ENCODE measurements at regions not wholly inside any gene's neighbourhood (a gene's known extent, or its start where the extent isn't known, plus 50 kb on each side); places are given as distances from the start of the nearest gene placed in this dataset.

GRCh38 chr1:38721816-38722215 is 137.8 kb downstream of the RRAGC start:
- H2AFZ ChIP-seq (ENCODE audit: low read depth, low read length, poor library complexity, severe bottlenecking) = no peak overlapping the region
- RAD21 ChIA-PET (ENCODE audit: low non-redundant PET in 1 of 2, low total read pairs in 2 of 2, uncharacterized antibody in 2 of 2, unreplicated experiment in 2 of 2) = no interaction called here
- peaks cover 37% of the 10 kb centered on the region for H3K27me3 ChIP-seq (ENCODE audit: insufficient read depth, low read length)
- no peak overlapping the region for H3K9ac ChIP-seq (ENCODE audit: low read length)
- H3K79me2 ChIP-seq (ENCODE audit: insufficient read depth, low read length) = no peaks in the 10 kb centered on the region
- H4K20me1 ChIP-seq (ENCODE audit: insufficient read depth) = no peaks in the 10 kb centered on the region
- no peak overlapping the region for H3K27ac ChIP-seq (ENCODE audit: low read depth, low read length)
- POLR2A ChIA-PET = no interaction called here
- no peaks in the 10 kb centered on the region for H3K9me3 ChIP-seq (ENCODE audit: control insufficient read depth in 1 of 2, insufficient read depth in 1 of 2, low read depth in 1 of 2, low read length in 2 of 2)
- ATAC-seq = no peak
- no peaks in the 10 kb centered on the region for H3K4me1 ChIP-seq (ENCODE audit: control insufficient read depth in 1 of 2, insufficient read depth in 2 of 2, low read length in 2 of 2)
- no peak overlapping the region for H3K4me3 ChIP-seq (replicated peaks in 1 of 2; ENCODE audit: low read depth in 1 of 2, low read length in 2 of 2)
- H3K9me2 ChIP-seq (ENCODE audit: insufficient read depth) = no peaks in the 10 kb centered on the region
- intact Hi-C loops (cut with micrococcal nuclease) = no loop called here
- CTCF ChIA-PET = no interaction called here
- BruUV-seq (replicated peaks) = no TSS peak
- H3K36me3 ChIP-seq (ENCODE audit: control insufficient read depth in 1 of 2, insufficient read depth in 2 of 2, low read length in 2 of 2) = no peaks in the 10 kb centered on the region
- DNase-seq (ENCODE audit: low read depth, low spot score) = no peak
- H3K4me2 ChIP-seq (ENCODE audit: low read length) = no peak overlapping the region
- TF ChIP-seq ZFX (IDR thresholded peaks at IDR 0.05) (no peak), RAD21 (IDR thresholded peaks at IDR 0.05; ENCODE audit: low read depth) (no peak), FOSL1 (IDR thresholded peaks at IDR 0.05; ENCODE audit: low read depth) (no peak), SRF (IDR thresholded peaks at IDR 0.05; ENCODE audit: low read depth) (no peak), POLR2A (IDR thresholded peaks at IDR 0.05; ENCODE audit: borderline replicate concordance, extremely low read depth, insufficient read depth, insufficient read length) (no peak), CEBPB (IDR thresholded peaks at IDR 0.05; ENCODE audit: low read depth) (no peak), EZH2phosphoT487 (IDR thresholded peaks at IDR 0.05; ENCODE audit: borderline replicate concordance) (no peak), EZH2 (IDR thresholded peaks at IDR 0.05) (no peak), TCF7L2 (IDR thresholded peaks at IDR 0.05; ENCODE audit: borderline replicate concordance, extremely low read depth, insufficient read depth, insufficient read length) (no peak), SIN3A (IDR thresholded peaks at IDR 0.05; ENCODE audit: low read depth) (no peak), POLR2AphosphoS5 (IDR thresholded peaks at IDR 0.05; ENCODE audit: low read depth, low read length) (no peak), ELF1 (IDR thresholded peaks at IDR 0.05; ENCODE audit: borderline replicate concordance, low read depth) (no peak)
- TF ChIP-seq, protein P1, sequence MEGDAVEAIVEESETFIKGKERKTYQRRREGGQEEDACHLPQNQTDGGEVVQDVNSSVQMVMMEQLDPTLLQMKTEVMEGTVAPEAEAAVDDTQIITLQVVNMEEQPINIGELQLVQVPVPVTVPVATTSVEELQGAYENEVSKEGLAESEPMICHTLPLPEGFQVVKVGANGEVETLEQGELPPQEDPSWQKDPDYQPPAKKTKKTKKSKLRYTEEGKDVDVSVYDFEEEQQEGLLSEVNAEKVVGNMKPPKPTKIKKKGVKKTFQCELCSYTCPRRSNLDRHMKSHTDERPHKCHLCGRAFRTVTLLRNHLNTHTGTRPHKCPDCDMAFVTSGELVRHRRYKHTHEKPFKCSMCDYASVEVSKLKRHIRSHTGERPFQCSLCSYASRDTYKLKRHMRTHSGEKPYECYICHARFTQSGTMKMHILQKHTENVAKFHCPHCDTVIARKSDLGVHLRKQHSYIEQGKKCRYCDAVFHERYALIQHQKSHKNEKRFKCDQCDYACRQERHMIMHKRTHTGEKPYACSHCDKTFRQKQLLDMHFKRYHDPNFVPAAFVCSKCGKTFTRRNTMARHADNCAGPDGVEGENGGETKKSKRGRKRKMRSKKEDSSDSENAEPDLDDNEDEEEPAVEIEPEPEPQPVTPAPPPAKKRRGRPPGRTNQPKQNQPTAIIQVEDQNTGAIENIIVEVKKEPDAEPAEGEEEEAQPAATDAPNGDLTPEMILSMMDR (IDR thresholded peaks at IDR 0.05 in 2 of 3, conservative IDR thresholded peaks at IDR 0.05 in 1 of 3; ENCODE audit: borderline replicate concordance in 1 of 3, insufficient read depth in 1 of 3, low read depth in 2 of 3, low read length in 2 of 3) = no peak
- TF ChIP-seq, protein P2, sequence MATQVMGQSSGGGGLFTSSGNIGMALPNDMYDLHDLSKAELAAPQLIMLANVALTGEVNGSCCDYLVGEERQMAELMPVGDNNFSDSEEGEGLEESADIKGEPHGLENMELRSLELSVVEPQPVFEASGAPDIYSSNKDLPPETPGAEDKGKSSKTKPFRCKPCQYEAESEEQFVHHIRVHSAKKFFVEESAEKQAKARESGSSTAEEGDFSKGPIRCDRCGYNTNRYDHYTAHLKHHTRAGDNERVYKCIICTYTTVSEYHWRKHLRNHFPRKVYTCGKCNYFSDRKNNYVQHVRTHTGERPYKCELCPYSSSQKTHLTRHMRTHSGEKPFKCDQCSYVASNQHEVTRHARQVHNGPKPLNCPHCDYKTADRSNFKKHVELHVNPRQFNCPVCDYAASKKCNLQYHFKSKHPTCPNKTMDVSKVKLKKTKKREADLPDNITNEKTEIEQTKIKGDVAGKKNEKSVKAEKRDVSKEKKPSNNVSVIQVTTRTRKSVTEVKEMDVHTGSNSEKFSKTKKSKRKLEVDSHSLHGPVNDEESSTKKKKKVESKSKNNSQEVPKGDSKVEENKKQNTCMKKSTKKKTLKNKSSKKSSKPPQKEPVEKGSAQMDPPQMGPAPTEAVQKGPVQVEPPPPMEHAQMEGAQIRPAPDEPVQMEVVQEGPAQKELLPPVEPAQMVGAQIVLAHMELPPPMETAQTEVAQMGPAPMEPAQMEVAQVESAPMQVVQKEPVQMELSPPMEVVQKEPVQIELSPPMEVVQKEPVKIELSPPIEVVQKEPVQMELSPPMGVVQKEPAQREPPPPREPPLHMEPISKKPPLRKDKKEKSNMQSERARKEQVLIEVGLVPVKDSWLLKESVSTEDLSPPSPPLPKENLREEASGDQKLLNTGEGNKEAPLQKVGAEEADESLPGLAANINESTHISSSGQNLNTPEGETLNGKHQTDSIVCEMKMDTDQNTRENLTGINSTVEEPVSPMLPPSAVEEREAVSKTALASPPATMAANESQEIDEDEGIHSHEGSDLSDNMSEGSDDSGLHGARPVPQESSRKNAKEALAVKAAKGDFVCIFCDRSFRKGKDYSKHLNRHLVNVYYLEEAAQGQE (IDR thresholded peaks at IDR 0.05; ENCODE audit: low read depth) = no peak
